Panc1 (cell line): ENCODE measurements at regions not wholly inside any gene's neighbourhood (a gene's known extent, or its start where the extent isn't known, plus 50 kb on each side); places are given as distances from the start of the nearest gene placed in this dataset.

Experiments
- POLR2AphosphoS5 ChIP-seq: IDR thresholded peaks from 2 replicates; pipeline ENCODE4 v1.6.1; 2012; ENCODE audit warnings: mild to moderate bottlenecking, low read depth, low read length, moderate library complexity
- SIN3A ChIP-seq: IDR thresholded peaks from 2 replicates; pipeline ENCODE4 v1.6.1; 2012; ENCODE audit warnings: low read depth, mild to moderate bottlenecking, low read length, moderate library complexity, borderline replicate concordance; ENCODE audit not compliant: insufficient read depth
- TCF7L2 ChIP-seq: IDR thresholded peaks from 2 replicates; pipeline ENCODE4 v1.6.1; 2011; ENCODE audit warnings: mild to moderate bottlenecking, low read depth, low read length, inconsistent platforms
- TF ChIP-seq, protein P1 (sequence below): fragments of 450-650 bp; IDR thresholded peaks from 2 replicates; pipeline ENCODE4 v1.5.1; 2017; ENCODE audit warnings: mild to moderate bottlenecking
- TF ChIP-seq, protein P2 (sequence below), 2 experiments: IDR thresholded peaks; 2 replicates each; pipeline ENCODE4 v1.6.1; 2011 to 2012; ENCODE audit warnings: low read depth in 2 of 2, control low read depth in 1 of 2, low read length in 1 of 2, mild to moderate bottlenecking in 1 of 2, moderate library complexity in 1 of 2; ENCODE audit not compliant: insufficient read depth in 1 of 2

DNA sequence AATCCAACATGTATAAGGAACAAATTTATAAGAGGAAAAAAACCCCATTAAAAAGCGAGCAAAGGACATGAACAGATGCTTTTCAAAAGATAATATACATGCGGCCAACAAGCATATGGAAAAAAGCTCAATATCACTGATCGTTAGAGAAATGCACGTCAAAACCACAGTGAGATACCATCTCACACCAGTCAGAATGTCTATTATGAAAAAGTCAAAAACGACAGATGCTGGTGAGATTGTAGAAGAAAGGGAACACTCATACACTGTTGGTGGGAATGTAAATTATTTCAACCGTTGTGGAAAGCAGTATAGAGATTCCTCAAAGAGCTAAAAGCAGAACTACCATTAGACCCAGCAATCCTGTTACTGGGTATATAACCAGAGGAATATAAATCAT lies 465.4 kb downstream of the TMA16 start:
- TF ChIP-seq, protein P1, sequence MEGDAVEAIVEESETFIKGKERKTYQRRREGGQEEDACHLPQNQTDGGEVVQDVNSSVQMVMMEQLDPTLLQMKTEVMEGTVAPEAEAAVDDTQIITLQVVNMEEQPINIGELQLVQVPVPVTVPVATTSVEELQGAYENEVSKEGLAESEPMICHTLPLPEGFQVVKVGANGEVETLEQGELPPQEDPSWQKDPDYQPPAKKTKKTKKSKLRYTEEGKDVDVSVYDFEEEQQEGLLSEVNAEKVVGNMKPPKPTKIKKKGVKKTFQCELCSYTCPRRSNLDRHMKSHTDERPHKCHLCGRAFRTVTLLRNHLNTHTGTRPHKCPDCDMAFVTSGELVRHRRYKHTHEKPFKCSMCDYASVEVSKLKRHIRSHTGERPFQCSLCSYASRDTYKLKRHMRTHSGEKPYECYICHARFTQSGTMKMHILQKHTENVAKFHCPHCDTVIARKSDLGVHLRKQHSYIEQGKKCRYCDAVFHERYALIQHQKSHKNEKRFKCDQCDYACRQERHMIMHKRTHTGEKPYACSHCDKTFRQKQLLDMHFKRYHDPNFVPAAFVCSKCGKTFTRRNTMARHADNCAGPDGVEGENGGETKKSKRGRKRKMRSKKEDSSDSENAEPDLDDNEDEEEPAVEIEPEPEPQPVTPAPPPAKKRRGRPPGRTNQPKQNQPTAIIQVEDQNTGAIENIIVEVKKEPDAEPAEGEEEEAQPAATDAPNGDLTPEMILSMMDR: no peak
- TF ChIP-seq POLR2AphosphoS5 (no peak), TCF7L2 (no peak), SIN3A (no peak)
- TF ChIP-seq, protein P2, sequence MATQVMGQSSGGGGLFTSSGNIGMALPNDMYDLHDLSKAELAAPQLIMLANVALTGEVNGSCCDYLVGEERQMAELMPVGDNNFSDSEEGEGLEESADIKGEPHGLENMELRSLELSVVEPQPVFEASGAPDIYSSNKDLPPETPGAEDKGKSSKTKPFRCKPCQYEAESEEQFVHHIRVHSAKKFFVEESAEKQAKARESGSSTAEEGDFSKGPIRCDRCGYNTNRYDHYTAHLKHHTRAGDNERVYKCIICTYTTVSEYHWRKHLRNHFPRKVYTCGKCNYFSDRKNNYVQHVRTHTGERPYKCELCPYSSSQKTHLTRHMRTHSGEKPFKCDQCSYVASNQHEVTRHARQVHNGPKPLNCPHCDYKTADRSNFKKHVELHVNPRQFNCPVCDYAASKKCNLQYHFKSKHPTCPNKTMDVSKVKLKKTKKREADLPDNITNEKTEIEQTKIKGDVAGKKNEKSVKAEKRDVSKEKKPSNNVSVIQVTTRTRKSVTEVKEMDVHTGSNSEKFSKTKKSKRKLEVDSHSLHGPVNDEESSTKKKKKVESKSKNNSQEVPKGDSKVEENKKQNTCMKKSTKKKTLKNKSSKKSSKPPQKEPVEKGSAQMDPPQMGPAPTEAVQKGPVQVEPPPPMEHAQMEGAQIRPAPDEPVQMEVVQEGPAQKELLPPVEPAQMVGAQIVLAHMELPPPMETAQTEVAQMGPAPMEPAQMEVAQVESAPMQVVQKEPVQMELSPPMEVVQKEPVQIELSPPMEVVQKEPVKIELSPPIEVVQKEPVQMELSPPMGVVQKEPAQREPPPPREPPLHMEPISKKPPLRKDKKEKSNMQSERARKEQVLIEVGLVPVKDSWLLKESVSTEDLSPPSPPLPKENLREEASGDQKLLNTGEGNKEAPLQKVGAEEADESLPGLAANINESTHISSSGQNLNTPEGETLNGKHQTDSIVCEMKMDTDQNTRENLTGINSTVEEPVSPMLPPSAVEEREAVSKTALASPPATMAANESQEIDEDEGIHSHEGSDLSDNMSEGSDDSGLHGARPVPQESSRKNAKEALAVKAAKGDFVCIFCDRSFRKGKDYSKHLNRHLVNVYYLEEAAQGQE (IDR thresholded peaks at IDR 0.05; ENCODE audit: insufficient read depth in 1 of 2, low read depth in 2 of 2, low read length in 1 of 2): no peak
